Gastrocnemius medialis (tissue), 4 donors: ENCODE measurements at regions not wholly inside any gene's neighbourhood (a gene's known extent, or its start where the extent isn't known, plus 50 kb on each side); places are given as distances from the start of the nearest gene placed in this dataset.

Experiments
- POLR2A ChIP-seq, 2 donors: fragments of 450-650 bp; IDR thresholded peaks; one replicate each; pipeline ENCODE4 v1.6.1; 2017; ENCODE audit warnings: antibody characterized with exemption in 2 of 2, mild to moderate bottlenecking in 2 of 2, moderate library complexity in 2 of 2
- TF ChIP-seq, protein P1 (sequence below), 5 experiments: fragments of 450-650 bp in 3 of 5; fragments of 200-600 bp in 2 of 5; sonication (generic) in 2 of 5; IDR thresholded peaks in 4 of 5; conservative IDR thresholded peaks in 1 of 5; 1 replicate in 4 of 5; 2 replicates in 1 of 5; pipeline ENCODE4 v1.5.1; 2016 to 2019; ENCODE audit warnings: antibody characterized with exemption in 5 of 5, mild to moderate bottlenecking in 3 of 5, moderate library complexity in 3 of 5

DNA sequence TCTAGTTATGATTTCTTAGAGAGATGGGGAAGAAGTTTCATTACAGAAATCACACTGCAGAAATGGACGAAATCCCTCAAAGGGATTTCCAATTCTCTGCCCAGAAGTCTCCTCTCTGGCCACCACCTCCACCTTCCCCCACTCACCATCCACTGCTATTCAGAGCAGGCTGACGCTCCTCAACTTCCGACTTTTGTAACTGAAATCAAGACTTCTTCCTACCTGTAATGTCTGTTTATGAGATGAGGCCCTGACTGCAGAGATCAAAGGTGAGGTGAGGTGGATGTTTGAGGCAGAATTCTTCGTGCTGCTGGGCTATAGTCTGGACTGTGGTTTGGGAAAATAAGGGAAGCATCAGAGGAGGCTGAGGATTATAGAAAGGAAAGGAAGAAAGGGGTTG, 385.2 kb upstream of the ARID1B start:
- TF ChIP-seq, protein P1, sequence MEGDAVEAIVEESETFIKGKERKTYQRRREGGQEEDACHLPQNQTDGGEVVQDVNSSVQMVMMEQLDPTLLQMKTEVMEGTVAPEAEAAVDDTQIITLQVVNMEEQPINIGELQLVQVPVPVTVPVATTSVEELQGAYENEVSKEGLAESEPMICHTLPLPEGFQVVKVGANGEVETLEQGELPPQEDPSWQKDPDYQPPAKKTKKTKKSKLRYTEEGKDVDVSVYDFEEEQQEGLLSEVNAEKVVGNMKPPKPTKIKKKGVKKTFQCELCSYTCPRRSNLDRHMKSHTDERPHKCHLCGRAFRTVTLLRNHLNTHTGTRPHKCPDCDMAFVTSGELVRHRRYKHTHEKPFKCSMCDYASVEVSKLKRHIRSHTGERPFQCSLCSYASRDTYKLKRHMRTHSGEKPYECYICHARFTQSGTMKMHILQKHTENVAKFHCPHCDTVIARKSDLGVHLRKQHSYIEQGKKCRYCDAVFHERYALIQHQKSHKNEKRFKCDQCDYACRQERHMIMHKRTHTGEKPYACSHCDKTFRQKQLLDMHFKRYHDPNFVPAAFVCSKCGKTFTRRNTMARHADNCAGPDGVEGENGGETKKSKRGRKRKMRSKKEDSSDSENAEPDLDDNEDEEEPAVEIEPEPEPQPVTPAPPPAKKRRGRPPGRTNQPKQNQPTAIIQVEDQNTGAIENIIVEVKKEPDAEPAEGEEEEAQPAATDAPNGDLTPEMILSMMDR (IDR thresholded peaks at IDR 0.05 in 4 of 5, conservative IDR thresholded peaks at IDR 0.05 in 1 of 5): no peak
- TF ChIP-seq POLR2A (IDR thresholded peaks at IDR 0.05): no peak
